Adrenal gland (tissue), 9 donors: ENCODE measurements at regions not wholly inside any gene's neighbourhood (a gene's known extent, or its start where the extent isn't known, plus 50 kb on each side); places are given as distances from the start of the nearest gene placed in this dataset.
A peak's percentile ranks its signal among the peaks of the same experiment; 100 is the strongest.
"Not testable (repeated sequence)": the region's sequence is repeated elsewhere in the genome, so short reads cannot be mapped to it uniquely, and the experiment has no call there.

Experiments used
- DNase-seq, 7 donors: peaks; one replicate each; pipeline ENCODE4 v3.0.0-alpha.2; 2019 to 2020
- H3K27ac ChIP-seq, 5 donors: fragments of 200-600 bp; sonication (generic) in 4 of 5; 1 replicate in 3 of 5; 2 replicates in 2 of 5; pipeline versions ENCODE4 v1.5.1 to v1.8.0; 2016 to 2020; ENCODE audit warnings: mild to moderate bottlenecking in 1 of 5
- H3K27me3 ChIP-seq: fragments of 200-600 bp; 2 replicates; pipeline ENCODE4 v1.8.0; 2021
- H3K36me3 ChIP-seq, 2 donors: fragments of 200-600 bp; replicated peaks in 1 of 2; 1 replicate in 1 of 2; 2 replicates in 1 of 2; pipeline versions ENCODE4 v1.5.1 to v1.8.0; 2018 to 2022
- H3K4me1 ChIP-seq, 2 donors: fragments of 200-600 bp; replicated peaks in 1 of 2; 1 replicate in 1 of 2; 2 replicates in 1 of 2; pipeline versions ENCODE4 v1.5.1 to v1.8.0; 2018 to 2021
- H3K4me3 ChIP-seq, 4 donors: fragments of 200-600 bp; sonication (generic) in 3 of 4; one replicate each; pipeline ENCODE4 v1.5.1; 2016 to 2018
- H3K9me3 ChIP-seq, 3 donors: fragments of 200-600 bp; sonication (generic) in 1 of 3; replicated peaks in 1 of 3; 1 replicate in 2 of 3; 2 replicates in 1 of 3; pipeline versions ENCODE4 v1.5.1 to v1.8.0; 2016 to 2021
- POLR2A ChIP-seq, 2 donors: fragments of 450-650 bp; IDR thresholded peaks; one replicate each; pipeline ENCODE4 v1.6.1; 2017; ENCODE audit warnings: antibody characterized with exemption in 2 of 2, mild to moderate bottlenecking in 2 of 2, moderate library complexity in 1 of 2
- WGBS, 4 donors: extraction: QIAGEN DNeasy Blood & Tissue Kit in 2 of 4; methylation state at CpG; one replicate each; pipeline versions ENCODE4 v1.1.5 to v1.1.7; 2013 to 2017; 5-methylcytosine and 5-hydroxymethylcytosine counted together
- intact Hi-C, 2 donors: fragments of 100-400 bp; cut with DNase I; formaldehyde crosslinking; loops; one replicate each; pipeline versions ENCODE4 v1.14.1 to v1.15.0; 2022 to 2023
- TF ChIP-seq, protein P1 (sequence below), 6 experiments: fragments of 450-650 bp in 4 of 6; fragments of 200-600 bp in 2 of 6; sonication (generic) in 1 of 6; IDR thresholded peaks; 1 replicate in 5 of 6; 2 replicates in 1 of 6; pipeline versions ENCODE4 v1.5.1 to v1.8.0; 2016 to 2021; ENCODE audit warnings: antibody characterized with exemption in 6 of 6, mild to moderate bottlenecking in 2 of 6, moderate library complexity in 1 of 6
- donor health status: healthy with polysubstance abuse.
- donor health status: Bipolar disorder and iron deficiency.
- donor health status: DM: yes; HTN: yes; CAD: no.
- donor health status: DM: no; HTN: no; CAD: no.
- donor health status: DM: no; HTN: no; CAD: no.

GRCh38 chr14:101628975-101629374, 67.7 kb downstream of the DIO3 start:
- WGBS, 4 donors, result 78 to 100% (median 85%) methylated on average over 1 to 8 of the region's 8 CpGs
- intact Hi-C loops, result loop anchor here in 1 of 2 donors (5.0 to 10.0 kb wide), 5 partner anchors 394 to 1224 kb away; partner anchors contain the start of gene RTL1
- Histone ChIP-seq H3K27me3 (no peaks in the 10 kb centered on the region), H3K4me3 (no peak overlapping the region), H3K4me1 (peaks cover 0 to 5% of the 10 kb centered on the region in 2 donors), H3K9me3 (no peaks in the 10 kb centered on the region), H3K27ac (peak overlapping the region in 1 of 5 donors; percentile 20), H3K36me3 (no peaks in the 10 kb centered on the region)
- TF ChIP-seq POLR2A (IDR thresholded peaks at IDR 0.05), result no peak
- TF ChIP-seq, protein P1, sequence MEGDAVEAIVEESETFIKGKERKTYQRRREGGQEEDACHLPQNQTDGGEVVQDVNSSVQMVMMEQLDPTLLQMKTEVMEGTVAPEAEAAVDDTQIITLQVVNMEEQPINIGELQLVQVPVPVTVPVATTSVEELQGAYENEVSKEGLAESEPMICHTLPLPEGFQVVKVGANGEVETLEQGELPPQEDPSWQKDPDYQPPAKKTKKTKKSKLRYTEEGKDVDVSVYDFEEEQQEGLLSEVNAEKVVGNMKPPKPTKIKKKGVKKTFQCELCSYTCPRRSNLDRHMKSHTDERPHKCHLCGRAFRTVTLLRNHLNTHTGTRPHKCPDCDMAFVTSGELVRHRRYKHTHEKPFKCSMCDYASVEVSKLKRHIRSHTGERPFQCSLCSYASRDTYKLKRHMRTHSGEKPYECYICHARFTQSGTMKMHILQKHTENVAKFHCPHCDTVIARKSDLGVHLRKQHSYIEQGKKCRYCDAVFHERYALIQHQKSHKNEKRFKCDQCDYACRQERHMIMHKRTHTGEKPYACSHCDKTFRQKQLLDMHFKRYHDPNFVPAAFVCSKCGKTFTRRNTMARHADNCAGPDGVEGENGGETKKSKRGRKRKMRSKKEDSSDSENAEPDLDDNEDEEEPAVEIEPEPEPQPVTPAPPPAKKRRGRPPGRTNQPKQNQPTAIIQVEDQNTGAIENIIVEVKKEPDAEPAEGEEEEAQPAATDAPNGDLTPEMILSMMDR (IDR thresholded peaks at IDR 0.05), result no peak
- no peak for DNase-seq

DNA sequence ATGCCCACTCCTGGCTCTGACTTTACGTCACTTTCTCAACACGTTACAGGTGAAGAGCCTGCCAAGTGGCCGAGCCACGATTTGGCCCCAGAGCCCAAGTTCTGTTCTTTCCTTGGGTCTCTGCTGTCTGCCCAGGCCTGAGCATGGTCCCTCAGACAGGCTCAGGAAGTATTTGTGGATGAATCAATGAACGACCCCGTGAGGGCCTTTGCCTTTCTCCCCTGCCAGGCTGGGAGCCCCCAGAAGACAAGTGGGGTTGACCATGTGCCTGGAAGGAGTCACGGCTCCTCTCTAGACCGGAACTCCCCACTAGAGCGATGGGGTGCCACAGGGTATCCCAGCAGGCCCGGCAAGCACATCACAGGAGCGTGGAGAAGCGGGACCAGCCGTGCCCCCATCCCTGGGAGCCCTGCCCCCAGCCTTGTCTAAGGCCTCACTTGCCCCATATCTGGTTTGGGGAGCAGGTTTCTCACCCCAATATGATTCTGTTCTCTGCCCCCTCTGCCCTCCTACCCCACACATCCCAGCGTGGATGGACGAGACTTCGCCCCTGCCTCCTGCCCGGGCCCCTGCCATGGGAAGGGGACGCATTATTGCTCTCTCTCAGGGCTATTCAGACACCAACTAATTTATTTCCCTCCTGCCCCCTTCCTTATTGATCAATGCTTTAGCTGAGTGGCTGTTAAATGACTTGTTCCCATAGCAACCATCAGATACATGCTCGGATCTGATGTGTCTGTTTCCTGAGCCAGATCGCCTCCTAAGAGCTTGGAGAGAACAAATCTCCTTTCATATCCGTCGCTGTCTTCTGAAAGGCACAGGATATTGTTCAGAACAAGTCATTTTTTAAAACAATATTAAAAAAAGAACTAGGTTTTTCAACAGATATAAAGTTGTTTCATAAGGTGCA, 69.0 kb downstream of the DIO3 start:
- no peaks in the 10 kb centered on the region for H3K36me3 ChIP-seq
- 87 to 90% (median 88%) methylated on average over 13 to 22 of the region's 22 CpGs for WGBS, 4 donors
- no peak overlapping the region for H3K4me3 ChIP-seq
- H3K4me1 ChIP-seq, result peaks cover 0 to 5% of the 10 kb centered on the region in 2 donors
- no peaks in the 10 kb centered on the region for H3K9me3 ChIP-seq
- no peaks in the 10 kb centered on the region for H3K27me3 ChIP-seq
- peak in 1 of 7 donors; percentile 51 for DNase-seq
- H3K27ac ChIP-seq, result no peak overlapping the region
- intact Hi-C loops, result no loop called here
- no peak for TF ChIP-seq POLR2A (IDR thresholded peaks at IDR 0.05)
- TF ChIP-seq, protein P1 (IDR thresholded peaks at IDR 0.05), result no peak

DNA sequence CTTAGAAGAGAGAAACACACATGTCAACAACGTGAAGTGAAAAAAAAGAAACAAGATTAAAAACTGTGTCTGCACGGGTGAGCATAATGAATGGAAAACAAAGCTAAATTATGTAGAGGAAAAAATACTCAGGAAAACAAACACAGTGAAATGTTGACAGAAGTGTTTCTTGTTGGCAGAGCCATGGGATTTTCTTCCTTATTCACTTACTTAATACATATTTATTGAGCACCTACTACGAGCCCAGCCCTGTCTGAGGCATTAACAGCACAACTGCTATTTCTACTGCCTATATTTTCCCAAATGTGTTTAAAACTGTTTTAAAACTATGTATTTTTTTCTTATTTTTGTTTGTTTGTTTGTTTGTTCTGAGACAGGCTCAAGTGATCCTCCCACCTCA, 69.9 kb downstream of the DIO3 start:
- Histone ChIP-seq H3K36me3 (no peaks in the 10 kb centered on the region), H3K4me1 (peaks cover 0 to 5% of the 10 kb centered on the region in 2 donors), H3K27ac (no peak overlapping the region), H3K9me3 (no peaks in the 10 kb centered on the region), H3K27me3 (no peaks in the 10 kb centered on the region), H3K4me3 (no peak overlapping the region)
- TF ChIP-seq, protein P1 (IDR thresholded peaks at IDR 0.05), result no peak
- TF ChIP-seq POLR2A (IDR thresholded peaks at IDR 0.05), result no peak
- intact Hi-C loops, result no loop called here
- 63 to 88% (median 77%) methylated on average over 3 of the region's 3 CpGs for WGBS, 4 donors
- no peak for DNase-seq

GRCh38 chr14:101631970-101632369, 70.7 kb downstream of the DIO3 start:
- H3K4me1 ChIP-seq, H3K27ac ChIP-seq, H3K36me3 ChIP-seq, H3K27me3 ChIP-seq, intact Hi-C loops, DNase-seq, H3K4me3 ChIP-seq, H3K9me3 ChIP-seq: not testable (repeated sequence)
- WGBS, 4 donors, result 83 to 89% (median 88%) methylated on average over 12 to 13 of the region's 13 CpGs
